ENCODE measurements at regions not wholly inside any gene's neighbourhood (a gene's known extent, or its start where the extent isn't known, plus 50 kb on each side); places are given as distances from the start of the nearest gene placed in this dataset.

- CTCF ChIA-PET = no interaction called here
These were observed 522.3 kb downstream of the COL11A1 start for GRCh38 chr1:102586022-102586421.

GRCh38 chr1:102580806-102581205 lies 527.5 kb downstream of the COL11A1 start:
- H3K27me3 Mint-ChIP-seq (ENCODE audit: insufficient read depth, unreplicated experiment) = peaks cover 13% of the 10 kb centered on the region
- ChIA-PET POLR2A (interaction anchor here (0.6 kb wide), 1 partner anchor 229 kb away, joined by 3 read pairs; no protein-coding TSS in a partner anchor), CTCF (no interaction called here)
- H3K36me3 Mint-ChIP-seq (ENCODE audit: insufficient read depth, unreplicated experiment) = no peaks in the 10 kb centered on the region
- H3K9me3 Mint-ChIP-seq (ENCODE audit: unreplicated experiment) = no peaks in the 10 kb centered on the region
- DNase-seq (ENCODE audit: unreplicated experiment) = no peak
- BruUV-seq (replicated peaks) = no TSS peak
- no peaks in the 10 kb centered on the region for H3K4me1 Mint-ChIP-seq (ENCODE audit: insufficient read depth, unreplicated experiment)
- H3K27ac Mint-ChIP-seq (ENCODE audit: low read depth, unreplicated experiment) = no peak overlapping the region
- intact Hi-C loops (cut with micrococcal nuclease) = no loop called here
- H3K4me3 Mint-ChIP-seq (ENCODE audit: unreplicated experiment) = no peak overlapping the region
- no peak for TF ChIP-seq CTCF (IDR thresholded peaks at IDR 0.05; ENCODE audit: unreplicated experiment)

More at GRCh38 chr1:102586022-102586421, 522.3 kb downstream of the COL11A1 start:
- Mint-ChIP-seq H3K9me3 (ENCODE audit: unreplicated experiment) (no peaks in the 10 kb centered on the region), H3K27me3 (ENCODE audit: insufficient read depth, unreplicated experiment) (peaks cover 3% of the 10 kb centered on the region), H3K4me3 (ENCODE audit: unreplicated experiment) (no peak overlapping the region), H3K4me1 (ENCODE audit: insufficient read depth, unreplicated experiment) (no peaks in the 10 kb centered on the region), H3K36me3 (ENCODE audit: insufficient read depth, unreplicated experiment) (no peaks in the 10 kb centered on the region), H3K27ac (ENCODE audit: low read depth, unreplicated experiment) (no peak overlapping the region)
- TF ChIP-seq CTCF (IDR thresholded peaks at IDR 0.05; ENCODE audit: unreplicated experiment) = no peak
- DNase-seq (ENCODE audit: unreplicated experiment) = no peak
- BruUV-seq (replicated peaks) = no TSS peak
- POLR2A ChIA-PET = no interaction called here
- intact Hi-C loops (cut with micrococcal nuclease) = no loop called here

- intact Hi-C loops (cut with micrococcal nuclease) = no loop called here
- BruUV-seq (replicated peaks) = no TSS peak
- Mint-ChIP-seq H3K27ac (ENCODE audit: low read depth, unreplicated experiment) (no peak overlapping the region), H3K4me3 (ENCODE audit: unreplicated experiment) (no peak overlapping the region), H3K4me1 (ENCODE audit: insufficient read depth, unreplicated experiment) (no peaks in the 10 kb centered on the region), H3K27me3 (ENCODE audit: insufficient read depth, unreplicated experiment) (peaks cover 13% of the 10 kb centered on the region), H3K9me3 (ENCODE audit: unreplicated experiment) (no peaks in the 10 kb centered on the region), H3K36me3 (ENCODE audit: insufficient read depth, unreplicated experiment) (no peaks in the 10 kb centered on the region)
- no peak for DNase-seq (ENCODE audit: unreplicated experiment)
- ChIA-PET POLR2A (no interaction called here), CTCF (no interaction called here)
- no peak for TF ChIP-seq CTCF (IDR thresholded peaks at IDR 0.05; ENCODE audit: unreplicated experiment)
These were observed 529.5 kb downstream of the COL11A1 start for GRCh38 chr1:102578804-102579203.

- no peaks in the 10 kb centered on the region for H3K4me1 Mint-ChIP-seq (ENCODE audit: insufficient read depth, unreplicated experiment)
- ChIA-PET CTCF (interaction anchor here (0.6 kb wide), 1 partner anchor 12 kb away, joined by 3 read pairs; no protein-coding TSS in a partner anchor), POLR2A (no interaction called here)
- H3K36me3 Mint-ChIP-seq (ENCODE audit: insufficient read depth, unreplicated experiment) = no peaks in the 10 kb centered on the region
- no TSS peak for BruUV-seq (replicated peaks)
- no peak for TF ChIP-seq CTCF (IDR thresholded peaks at IDR 0.05; ENCODE audit: unreplicated experiment)
- H3K27me3 Mint-ChIP-seq (ENCODE audit: insufficient read depth, unreplicated experiment) = no peaks in the 10 kb centered on the region
- H3K4me3 Mint-ChIP-seq (ENCODE audit: unreplicated experiment) = no peak overlapping the region
- intact Hi-C loops (cut with micrococcal nuclease) = no loop called here
- no peak overlapping the region for H3K27ac Mint-ChIP-seq (ENCODE audit: low read depth, unreplicated experiment)
- DNase-seq (ENCODE audit: unreplicated experiment) = no peak
- no peaks in the 10 kb centered on the region for H3K9me3 Mint-ChIP-seq (ENCODE audit: unreplicated experiment)
These were observed 535.7 kb downstream of the COL11A1 start for GRCh38 chr1:102572637-102573036.

Data from MCF 10A (cell line).